ENCODE measurements at regions not wholly inside any gene's neighbourhood (a gene's known extent, or its start where the extent isn't known, plus 50 kb on each side); places are given as distances from the start of the nearest gene placed in this dataset.
A peak's percentile ranks its signal among the peaks of the same experiment; 100 is the strongest.
"Not testable (repeated sequence)": the region's sequence is repeated elsewhere in the genome, so short reads cannot be mapped to it uniquely, and the experiment has no call there.

DNA sequence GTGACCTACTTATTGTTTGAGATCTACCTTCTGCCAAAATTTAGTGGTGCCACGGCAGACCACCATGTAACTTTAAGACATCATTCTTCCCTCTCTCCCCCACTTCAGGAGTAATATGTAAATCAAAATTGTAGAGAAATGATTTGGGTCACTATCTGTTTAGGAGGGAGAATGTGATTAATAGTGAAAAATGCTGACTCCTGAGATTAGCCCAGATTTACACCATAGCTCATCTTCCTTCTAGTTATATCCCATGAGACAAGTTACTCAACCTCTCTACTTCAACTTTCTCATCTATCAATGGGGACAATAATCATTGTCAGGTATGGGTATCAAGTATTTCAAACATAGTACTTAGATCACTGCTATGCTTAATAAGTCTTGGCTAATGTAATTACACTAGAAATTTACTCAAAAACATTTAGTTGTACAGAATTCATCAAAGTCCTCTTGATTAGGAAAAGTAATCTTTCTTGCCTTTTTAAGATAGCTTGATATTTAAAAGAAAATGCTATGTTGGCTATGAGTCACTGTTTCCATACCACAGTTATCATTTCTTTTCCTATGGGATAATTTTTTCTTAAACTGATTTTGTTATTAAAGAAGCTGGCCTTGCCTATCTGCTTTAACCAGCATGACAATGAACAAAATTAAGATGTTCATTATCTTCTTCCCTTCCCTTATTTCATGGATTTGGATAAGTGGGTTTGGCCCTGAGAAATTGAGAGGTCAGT, 1038.9 kb upstream of the ZEB2 start:
- DNase-seq (ENCODE audit: low read depth in 2 of 2): no peak

- no peak for DNase-seq (ENCODE audit: low read depth in 2 of 2)
These were observed 1035.4 kb upstream of the ZEB2 start for GRCh38 chr2:145555360-145555759.

- DNase-seq (ENCODE audit: low read depth in 2 of 2): no peak
These were observed 1031.8 kb upstream of the ZEB2 start for GRCh38 chr2:145551686-145552085.

DNA sequence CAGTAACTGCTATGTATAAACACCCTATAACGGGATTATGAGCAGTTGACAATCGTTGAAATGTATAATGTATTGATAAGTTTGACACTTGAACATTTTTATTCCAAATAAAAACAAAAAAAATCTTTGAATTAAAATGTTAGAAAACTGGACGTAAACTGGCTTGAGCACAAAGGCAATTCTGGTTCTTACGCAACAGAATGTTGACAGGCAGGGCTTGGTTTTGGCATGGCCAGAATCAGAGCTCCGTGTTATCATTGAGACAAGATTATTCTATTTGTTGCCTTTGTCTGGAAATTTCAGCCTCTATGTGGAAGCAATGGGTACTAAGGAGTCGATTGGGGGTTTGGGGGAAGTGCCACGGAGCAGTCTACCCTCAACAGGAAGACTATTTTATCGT, 1028.6 kb upstream of the ZEB2 start:
- DNase-seq (ENCODE audit: low read depth in 2 of 2): no peak

DNA sequence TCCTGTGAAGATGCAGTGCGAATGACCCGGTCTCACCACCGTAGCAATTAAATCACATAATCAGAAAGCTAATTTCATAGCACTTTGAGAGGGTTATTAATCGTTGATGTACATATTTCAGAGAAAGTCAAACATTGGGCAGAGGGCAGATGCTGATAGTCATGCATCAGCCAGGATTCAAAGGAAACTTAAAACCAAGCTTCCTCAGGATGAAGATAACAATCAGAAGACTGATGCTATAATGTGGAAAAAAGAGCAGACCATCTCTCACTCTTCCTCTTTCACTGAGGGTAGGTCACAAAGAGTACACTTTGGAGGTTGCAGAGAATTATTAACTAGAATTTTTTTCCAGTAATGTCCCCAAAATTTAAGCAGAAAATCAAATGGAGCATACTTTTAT, 1027.7 kb upstream of the ZEB2 start:
- DNase-seq (ENCODE audit: low read depth in 2 of 2): peak in 1 of 2 donors; percentile 53

GRCh38 chr2:145546091-145546490, 1026.2 kb upstream of the ZEB2 start:
- no peak for DNase-seq (ENCODE audit: low read depth in 2 of 2)

DNA sequence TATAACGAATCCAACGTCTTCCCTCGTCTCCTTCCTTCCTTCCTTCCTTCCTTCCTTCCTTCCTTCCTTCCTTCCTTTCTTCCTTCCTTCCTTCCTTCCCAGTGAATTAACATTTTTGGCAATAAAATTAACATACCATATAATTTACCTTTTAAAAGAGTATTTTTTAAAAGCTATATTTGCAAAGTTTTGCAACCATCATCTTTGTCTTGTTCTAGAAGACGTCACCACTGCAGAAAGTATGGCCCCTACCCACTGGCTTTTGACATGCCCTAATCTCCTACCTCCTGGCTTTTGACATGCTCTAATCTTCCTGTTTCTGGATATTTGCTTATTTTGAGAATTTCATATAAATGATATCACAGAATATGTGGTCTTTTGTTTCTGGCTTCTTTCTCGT, 1023.9 kb upstream of the ZEB2 start:
- DNase-seq (ENCODE audit: low read depth in 2 of 2): no peak

GRCh38 chr2:145543155-145543554, 1023.2 kb upstream of the ZEB2 start:
- DNase-seq (ENCODE audit: low read depth in 2 of 2): no peak

- DNase-seq (ENCODE audit: low read depth in 2 of 2): no peak
These were observed 1021.1 kb upstream of the ZEB2 start for GRCh38 chr2:145541028-145541427.

GRCh38 chr2:145538661-145539350, 1018.9 kb upstream of the ZEB2 start:
- DNase-seq (ENCODE audit: low read depth in 2 of 2): no peak

DNA sequence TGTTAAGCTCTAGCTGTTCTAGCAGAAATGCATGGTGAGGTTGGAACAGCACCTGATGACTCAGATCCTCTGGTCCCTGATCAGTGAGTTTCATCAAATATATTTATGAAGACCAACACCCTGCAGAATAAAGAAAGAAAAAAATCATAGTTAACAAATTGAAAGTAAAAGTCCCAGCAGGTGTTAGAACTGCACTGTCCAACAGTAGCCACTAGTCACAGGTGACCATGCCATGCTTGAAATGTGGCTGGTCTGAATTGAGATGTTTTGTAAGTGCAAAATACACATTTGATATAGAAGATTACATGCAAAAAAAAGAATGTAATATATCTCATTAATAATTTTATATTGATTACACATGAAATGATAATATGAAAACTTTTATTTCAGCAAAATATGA, 1010.7 kb upstream of the ZEB2 start:
- peak in 1 of 2 donors; percentile 5 for DNase-seq (ENCODE audit: low read depth in 2 of 2)

DNA sequence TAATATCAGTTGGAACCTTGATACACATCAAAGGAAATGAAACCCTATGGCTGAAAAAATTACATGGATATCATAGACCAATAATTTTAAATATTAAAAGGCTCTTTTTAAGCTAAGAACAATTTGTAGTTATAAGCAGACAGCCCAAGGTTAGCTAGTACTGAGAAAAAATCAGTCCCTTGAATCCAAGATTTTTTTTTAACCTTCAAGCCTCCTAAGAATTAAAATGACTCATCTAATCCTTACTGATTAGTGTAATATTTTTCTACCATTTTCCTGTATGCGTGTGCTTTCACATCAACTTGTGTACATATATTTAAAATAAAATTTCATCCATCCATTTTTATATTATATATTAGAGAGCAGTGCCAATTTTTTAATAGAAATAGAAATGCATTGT, 1004.9 kb upstream of the ZEB2 start:
- no peak for DNase-seq (ENCODE audit: low read depth in 2 of 2)

- no peak for DNase-seq (ENCODE audit: low read depth in 2 of 2)
These were observed 1004.4 kb upstream of the ZEB2 start for GRCh38 chr2:145524303-145524702.

DNA sequence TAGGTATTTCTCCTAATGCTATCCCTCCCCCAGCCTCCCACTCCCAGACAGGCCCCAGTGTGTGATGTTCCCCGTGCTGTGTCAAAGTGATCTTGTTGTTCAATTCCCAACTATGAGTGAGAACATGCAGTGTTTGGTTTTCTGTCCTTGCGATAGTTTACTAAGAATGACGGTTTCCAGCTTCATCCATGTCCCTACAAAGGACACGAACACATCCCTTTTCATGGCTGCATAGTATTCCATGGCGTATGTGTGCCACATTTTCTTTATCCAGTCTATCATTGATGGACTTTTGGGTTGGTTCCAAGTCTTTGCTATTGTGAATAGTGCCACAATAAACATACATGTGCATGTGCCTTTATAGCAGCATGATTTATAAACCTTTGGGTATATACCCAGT, 999.3 kb upstream of the ZEB2 start:
- DNase-seq (ENCODE audit: low read depth in 2 of 2): not testable (repeated sequence)

GRCh38 chr2:145511946-145512345, 992.0 kb upstream of the ZEB2 start:
- DNase-seq (ENCODE audit: low read depth in 2 of 2): no peak

DNA sequence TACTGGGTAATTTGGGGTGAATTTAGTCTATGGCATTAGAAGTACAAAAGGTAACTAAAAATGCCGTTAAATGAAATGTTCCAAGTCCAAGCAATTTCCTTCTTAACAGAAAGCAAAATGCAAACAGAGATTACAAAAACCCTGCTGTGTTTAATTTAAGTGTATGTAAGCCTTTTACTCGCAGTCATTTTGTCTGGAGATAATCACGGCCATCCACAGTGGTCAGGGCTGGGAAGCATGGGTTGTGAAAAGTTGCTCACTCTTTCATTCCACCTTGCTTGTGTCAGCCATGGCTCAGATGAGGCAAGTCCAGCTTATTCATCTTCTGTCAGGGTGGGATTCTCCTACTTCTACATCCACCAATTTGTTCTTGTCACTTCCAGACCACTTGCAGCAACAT, 983.6 kb upstream of the ZEB2 start:
- DNase-seq (ENCODE audit: low read depth in 2 of 2): no peak

DNA sequence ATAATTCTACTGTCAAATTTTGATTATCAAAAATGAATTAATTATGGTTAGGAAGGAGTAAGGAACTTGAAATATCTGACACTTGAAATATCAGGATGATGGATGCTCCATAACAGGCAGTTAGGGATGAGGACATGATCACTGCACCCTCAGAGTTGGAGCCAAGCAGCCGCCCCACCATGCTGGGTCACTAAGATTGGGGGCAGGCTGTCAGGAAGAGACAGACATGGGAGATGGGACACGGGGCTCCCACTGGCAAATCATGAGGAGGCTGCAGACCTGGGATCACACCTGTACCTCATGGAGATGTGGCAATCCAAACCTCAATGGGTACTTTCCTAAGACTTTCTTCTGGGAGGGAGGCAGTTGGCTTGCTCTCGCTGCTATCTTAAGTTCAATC, 982.0 kb upstream of the ZEB2 start:
- DNase-seq (ENCODE audit: low read depth in 2 of 2): no peak

DNA sequence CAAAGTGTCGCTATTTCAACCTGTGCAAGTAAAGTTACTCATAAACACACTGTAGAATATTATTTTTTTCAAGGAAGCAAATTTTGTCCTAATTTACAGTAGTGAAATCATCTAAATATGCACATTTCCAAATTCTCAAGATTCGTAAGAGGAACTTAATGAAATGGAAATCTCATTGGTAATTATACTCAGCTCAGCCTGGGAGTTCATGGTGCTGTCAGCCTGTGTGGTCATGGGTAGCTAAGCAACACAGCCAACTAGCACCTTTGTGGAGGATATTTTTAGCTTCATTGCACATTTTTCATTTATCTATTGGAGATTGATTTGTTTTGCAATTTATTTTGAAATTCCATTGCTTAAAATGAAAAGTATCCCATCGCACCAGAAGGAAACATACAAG, 975.7 kb upstream of the ZEB2 start:
- DNase-seq (ENCODE audit: low read depth in 2 of 2): no peak

DNA sequence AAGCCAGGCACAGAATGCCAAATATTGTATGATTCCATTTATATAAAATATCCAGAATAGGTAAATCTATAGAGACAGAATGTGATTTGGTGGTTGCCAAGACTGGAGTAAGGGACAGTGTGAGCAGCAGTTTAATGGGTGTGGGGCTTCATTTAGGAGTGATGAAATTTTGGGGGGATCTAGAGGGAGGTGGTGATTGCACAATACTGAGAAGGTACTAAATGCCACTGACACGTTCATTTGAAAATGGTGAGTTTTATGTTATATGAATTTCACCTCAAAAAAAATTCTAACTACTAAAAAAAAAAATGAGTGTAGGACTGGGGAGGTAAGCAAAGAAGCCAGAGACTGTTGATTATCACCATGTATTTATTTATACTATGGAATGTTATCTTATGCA, 974.5 kb upstream of the ZEB2 start:
- no peak for DNase-seq (ENCODE audit: low read depth in 2 of 2)

GRCh38 chr2:145488571-145488970, 968.7 kb upstream of the ZEB2 start:
- no peak for DNase-seq (ENCODE audit: low read depth in 2 of 2)

DNA sequence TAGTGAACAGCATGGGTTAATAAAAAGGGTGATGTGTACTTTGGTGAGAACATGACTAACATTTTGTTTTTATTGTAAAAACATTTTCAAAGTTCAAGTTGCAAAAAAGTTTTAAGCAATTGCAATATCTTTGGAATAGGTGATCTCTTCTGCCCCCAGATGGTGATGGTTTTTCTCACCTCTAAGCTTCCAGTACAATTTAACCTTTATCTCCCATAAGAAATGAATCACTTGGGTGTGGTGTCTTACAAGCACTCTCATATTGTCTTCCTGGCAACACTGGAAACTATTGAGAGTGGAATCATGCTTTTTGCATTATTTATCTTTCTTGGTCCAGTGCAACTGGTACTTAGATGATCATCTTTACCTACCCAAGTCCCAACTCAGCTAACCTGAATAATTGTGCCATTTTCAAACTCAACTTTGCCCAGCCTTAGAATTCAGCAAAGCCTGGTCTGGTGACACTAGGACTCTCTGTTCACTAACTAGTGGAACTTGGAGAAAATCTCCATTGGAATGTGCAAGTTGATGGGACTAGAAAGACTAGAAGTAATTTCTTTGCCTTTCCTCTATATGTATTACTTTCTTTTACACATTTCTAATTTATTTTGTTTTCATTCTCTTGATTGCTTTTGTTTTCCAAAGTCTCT, 964.7 kb upstream of the ZEB2 start:
- DNase-seq (ENCODE audit: low read depth in 2 of 2): peak; percentile 26 to 68

DNA sequence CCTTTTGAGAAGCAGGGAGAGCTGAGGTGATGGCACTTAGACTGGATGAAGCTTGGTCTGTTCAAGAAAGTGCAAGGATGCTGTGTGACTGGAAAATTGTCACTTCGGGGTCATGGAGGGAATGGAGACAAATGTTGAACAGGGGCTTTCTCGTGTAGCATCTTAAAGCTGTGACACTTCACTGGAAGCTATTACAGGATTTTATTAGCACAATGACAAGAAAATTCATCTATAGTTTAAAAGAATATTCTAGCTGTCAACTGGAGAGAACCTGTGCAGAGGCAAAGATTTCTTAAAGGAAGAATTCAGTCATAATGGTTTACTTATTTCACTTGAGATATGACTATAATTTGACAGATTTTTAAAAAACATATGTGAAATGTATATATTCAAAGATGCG, 963.9 kb upstream of the ZEB2 start:
- DNase-seq (ENCODE audit: low read depth in 2 of 2): no peak

Data from lung microvascular endothelial cell (primary cell).